Liver (tissue), 7 donors: ENCODE measurements at regions not wholly inside any gene's neighbourhood (a gene's known extent, or its start where the extent isn't known, plus 50 kb on each side); places are given as distances from the start of the nearest gene placed in this dataset.

Experiments used
- DNase-seq: peaks from one replicate; pipeline ENCODE4 v3.0.0-alpha.2; 2017; ENCODE audit warnings: low spot score
- H3K27ac ChIP-seq, 2 donors: one replicate each; pipeline ENCODE4 v1.7.0; 2013; ENCODE audit warnings: inconsistent platforms in 2 of 2, low read length in 2 of 2, control low read depth in 1 of 2, low read depth in 1 of 2, mild to moderate bottlenecking in 1 of 2
- H3K27me3 ChIP-seq, 4 donors: one replicate each; pipeline versions ENCODE4 v1.6.1 to v1.7.0; 2013; ENCODE audit warnings: low read length in 3 of 4, inconsistent platforms in 1 of 4, mild to moderate bottlenecking in 1 of 4, moderate library complexity in 1 of 4; ENCODE audit not compliant: control insufficient read depth in 4 of 4, insufficient read depth in 4 of 4
- H3K36me3 ChIP-seq, 4 donors: one replicate each; pipeline versions ENCODE4 v1.6.1 to v1.7.0; 2013; ENCODE audit warnings: low read length in 3 of 4, mild to moderate bottlenecking in 3 of 4, low read depth in 1 of 4, moderate library complexity in 1 of 4; ENCODE audit not compliant: control insufficient read depth in 4 of 4, insufficient read depth in 3 of 4
- H3K4me1 ChIP-seq, 4 donors: one replicate each; pipeline versions ENCODE4 v1.6.1 to v1.7.0; 2013; ENCODE audit warnings: low read length in 3 of 4, mild to moderate bottlenecking in 3 of 4, moderate library complexity in 1 of 4; ENCODE audit not compliant: control insufficient read depth in 4 of 4, insufficient read depth in 4 of 4
- H3K4me3 ChIP-seq, 3 donors: one replicate each; pipeline versions ENCODE4 v1.6.1 to v1.7.0; 2013; ENCODE audit warnings: low read length in 3 of 3, control low read depth in 1 of 3, low read depth in 1 of 3, mild to moderate bottlenecking in 1 of 3
- H3K9ac ChIP-seq, 2 donors: one replicate each; pipeline ENCODE4 v1.7.0; 2013; ENCODE audit warnings: low read length in 2 of 2, mild to moderate bottlenecking in 2 of 2, moderate library complexity in 2 of 2, control low read depth in 1 of 2, low read depth in 1 of 2
- H3K9me3 ChIP-seq, 4 donors: one replicate each; pipeline versions ENCODE4 v1.6.1 to v1.7.0; 2013; ENCODE audit warnings: low read length in 3 of 4; ENCODE audit not compliant: control insufficient read depth in 4 of 4
- ATF3 ChIP-seq: IDR thresholded peaks from 2 replicates; pipeline ENCODE4 v1.6.1; 2016; ENCODE audit warnings: antibody characterized with exemption
- CTCF ChIP-seq: fragments of 150-350 bp; IDR thresholded peaks from 2 replicates; pipeline ENCODE4 v1.5.1; 2017; ENCODE audit warnings: improper control_type of control experiment, low read depth, low read length; ENCODE audit not compliant: missing input control
- EGR1 ChIP-seq, 2 donors: IDR thresholded peaks; 2 replicates each; pipeline ENCODE4 v1.6.1; 2016 to 2018; ENCODE audit warnings: antibody characterized with exemption in 2 of 2, low read depth in 2 of 2
- FOXA1 ChIP-seq: IDR thresholded peaks from 2 replicates; pipeline ENCODE4 v1.6.1; 2016; ENCODE audit warnings: antibody characterized with exemption
- FOXA2 ChIP-seq: IDR thresholded peaks from 2 replicates; pipeline ENCODE4 v1.6.1; 2016; ENCODE audit warnings: antibody characterized with exemption
- GABPA ChIP-seq, 2 donors: IDR thresholded peaks in 1 of 2; conservative IDR thresholded peaks in 1 of 2; 2 replicates each; pipeline ENCODE4 v1.6.1; 2016; ENCODE audit warnings: antibody characterized with exemption in 2 of 2, mild to moderate bottlenecking in 1 of 2, moderate library complexity in 1 of 2
- HNF4A ChIP-seq, 2 donors: conservative IDR thresholded peaks; 2 replicates each; pipeline ENCODE4 v1.6.1; 2016; ENCODE audit warnings: antibody characterized with exemption in 2 of 2, mild to moderate bottlenecking in 2 of 2
- HNF4G ChIP-seq: IDR thresholded peaks from 2 replicates; pipeline ENCODE4 v1.6.1; 2016; ENCODE audit warnings: antibody characterized with exemption
- JUND ChIP-seq, 2 donors: IDR thresholded peaks; 2 replicates each; pipeline ENCODE4 v1.6.1; 2016; ENCODE audit warnings: antibody characterized with exemption in 2 of 2
- MAX ChIP-seq: IDR thresholded peaks from 2 replicates; pipeline ENCODE4 v1.6.1; 2016; ENCODE audit warnings: antibody characterized with exemption
- NR2F2 ChIP-seq: IDR thresholded peaks from 2 replicates; pipeline ENCODE4 v1.6.1; 2016; ENCODE audit warnings: antibody characterized with exemption
- RAD21 ChIP-seq, 2 donors: IDR thresholded peaks; 2 replicates each; pipeline ENCODE4 v1.6.1; 2016; ENCODE audit warnings: antibody characterized with exemption in 2 of 2, mild to moderate bottlenecking in 2 of 2
- REST ChIP-seq: IDR thresholded peaks from 2 replicates; pipeline ENCODE4 v1.6.1; 2016; ENCODE audit warnings: antibody characterized with exemption, mild to moderate bottlenecking
- RXRA ChIP-seq, 2 donors: IDR thresholded peaks; 2 replicates each; pipeline ENCODE4 v1.6.1; 2017 to 2018; ENCODE audit warnings: antibody characterized with exemption in 2 of 2, mild to moderate bottlenecking in 1 of 2
- SP1 ChIP-seq: IDR thresholded peaks from 2 replicates; pipeline ENCODE4 v1.6.1; 2018; ENCODE audit warnings: antibody characterized with exemption, mild to moderate bottlenecking
- TAF1 ChIP-seq: conservative IDR thresholded peaks from 2 replicates; pipeline ENCODE4 v1.6.1; 2016; ENCODE audit warnings: antibody characterized with exemption, mild to moderate bottlenecking
- YY1 ChIP-seq: IDR thresholded peaks from 2 replicates; pipeline ENCODE4 v1.6.1; 2016; ENCODE audit warnings: antibody characterized with exemption, mild to moderate bottlenecking
- ZBTB33 ChIP-seq: IDR thresholded peaks from 2 replicates; pipeline ENCODE4 v1.6.1; 2016; ENCODE audit warnings: antibody characterized with exemption
- donor health status: healthy.
- donor health status: healthy.
- donor health status: healthy.
- donor health status: healthy.

GRCh38 chr11:109994907-109995306 lies 98.3 kb upstream of the ZC3H12C start (continued):
- TF ChIP-seq ATF3, result no peak
- no peak for TF ChIP-seq HNF4G
- TF ChIP-seq RXRA (IDR thresholded peaks at IDR 0.05), result no peak
- TF ChIP-seq SP1, result no peak

GRCh38 chr11:109996060-109996459 lies 97.1 kb upstream of the ZC3H12C start:
- Histone ChIP-seq H3K9me3 (no peaks in the 10 kb centered on the region), H3K36me3 (no peaks in the 10 kb centered on the region), H3K27ac (no peak overlapping the region), H3K4me3 (no peak overlapping the region), H3K4me1 (no peaks in the 10 kb centered on the region), H3K27me3 (no peaks in the 10 kb centered on the region), H3K9ac (no peak overlapping the region)
- DNase-seq, result no peak
- TF ChIP-seq MAX, result no peak
- TF ChIP-seq RXRA (IDR thresholded peaks at IDR 0.05), result no peak
- TF ChIP-seq REST, result no peak
- no peak for TF ChIP-seq HNF4G
- no peak for TF ChIP-seq TAF1
- TF ChIP-seq RAD21 (IDR thresholded peaks at IDR 0.05), result no peak
- no peak for TF ChIP-seq SP1
- no peak for TF ChIP-seq NR2F2
- no peak for TF ChIP-seq GABPA (IDR thresholded peaks at IDR 0.05 in 1 of 2, conservative IDR thresholded peaks at IDR 0.05 in 1 of 2)
- no peak for TF ChIP-seq JUND (IDR thresholded peaks at IDR 0.05)
- no peak for TF ChIP-seq HNF4A (conservative IDR thresholded peaks at IDR 0.05)
- TF ChIP-seq ATF3, result no peak
- no peak for TF ChIP-seq EGR1 (IDR thresholded peaks at IDR 0.05; ENCODE audit: low read depth in 2 of 2)
- TF ChIP-seq YY1, result no peak
- no peak for TF ChIP-seq FOXA2
- TF ChIP-seq FOXA1, result no peak
- TF ChIP-seq CTCF, result no peak
- no peak for TF ChIP-seq ZBTB33
